H9 (cell line): ENCODE measurements at regions not wholly inside any gene's neighbourhood (a gene's known extent, or its start where the extent isn't known, plus 50 kb on each side); places are given as distances from the start of the nearest gene placed in this dataset.

Experiments used
- DNase-seq: peaks from one replicate; pipeline ENCODE4 v3.0.0-alpha.2; 2017
- H2AFZ ChIP-seq: one replicate; pipeline ENCODE4 v1.6.1; 2013; ENCODE audit warnings: mild to moderate bottlenecking, low read length, control low read depth, moderate library complexity
- H2AK5ac ChIP-seq: 2 replicates; pipeline ENCODE4 v1.6.1; 2013; ENCODE audit warnings: low read length, control low read depth, mixed read lengths; ENCODE audit not compliant: insufficient read length
- H2BK120ac ChIP-seq: one replicate; pipeline ENCODE4 v1.6.1; 2013; ENCODE audit warnings: low read depth, mild to moderate bottlenecking, low read length, control low read depth, inconsistent platforms; ENCODE audit not compliant: poor library complexity, severe bottlenecking
- H2BK12ac ChIP-seq: 2 replicates; pipeline ENCODE4 v1.6.1; 2013; ENCODE audit warnings: low read length, control low read depth, mixed read lengths, low read depth; ENCODE audit not compliant: insufficient read length
- H2BK15ac ChIP-seq: 2 replicates; pipeline ENCODE4 v1.6.1; 2013; ENCODE audit warnings: low read depth, low read length, control low read depth
- H2BK20ac ChIP-seq: one replicate; pipeline ENCODE4 v1.6.1; 2013; ENCODE audit warnings: low read depth, mild to moderate bottlenecking, low read length, control low read depth, inconsistent platforms; ENCODE audit not compliant: poor library complexity, severe bottlenecking
- H2BK5ac ChIP-seq: 2 replicates; pipeline ENCODE4 v1.6.1; 2013; ENCODE audit warnings: low read length, control low read depth, mixed read lengths; ENCODE audit not compliant: insufficient read length
- H3K14ac ChIP-seq: 2 replicates; pipeline ENCODE4 v1.6.1; 2013; ENCODE audit warnings: low read length, control low read depth; ENCODE audit not compliant: insufficient read depth
- H3K18ac ChIP-seq: 2 replicates; pipeline ENCODE4 v1.6.1; 2013; ENCODE audit warnings: low read depth, mild to moderate bottlenecking, mixed read lengths, low read length, control low read depth; ENCODE audit not compliant: insufficient read length
- H3K23ac ChIP-seq: 2 replicates; pipeline ENCODE4 v1.6.1; 2013; ENCODE audit warnings: low read length, control low read depth, mixed read lengths, low read depth; ENCODE audit not compliant: insufficient read length
- H3K23me2 ChIP-seq: 2 replicates; pipeline ENCODE4 v1.6.1; 2013; ENCODE audit warnings: low read depth, mild to moderate bottlenecking, mixed read lengths, low read length, control low read depth; ENCODE audit not compliant: insufficient read length, poor library complexity, severe bottlenecking
- H3K27ac ChIP-seq: 2 replicates; pipeline ENCODE4 v1.5.1; 2013; ENCODE audit warnings: low read length, control low read depth, mixed read lengths, low read depth; ENCODE audit not compliant: insufficient read length
- H3K27me3 ChIP-seq: 2 replicates; pipeline ENCODE4 v1.6.1; 2013; ENCODE audit warnings: low read length, control low read depth, inconsistent platforms; ENCODE audit not compliant: insufficient read depth
- H3K4ac ChIP-seq: 2 replicates; pipeline ENCODE4 v1.6.1; 2013; ENCODE audit warnings: low read depth, mild to moderate bottlenecking, control low read depth, inconsistent platforms, low read length, moderate library complexity
- H3K4me1 ChIP-seq: 2 replicates; pipeline ENCODE4 v1.6.1; 2013; ENCODE audit warnings: low read length, control low read depth, inconsistent platforms; ENCODE audit not compliant: insufficient read depth
- H3K4me2 ChIP-seq: 2 replicates; pipeline ENCODE4 v1.6.1; 2013; ENCODE audit warnings: low read length, control low read depth, mixed read lengths; ENCODE audit not compliant: insufficient read length, insufficient read depth
- H3K56ac ChIP-seq: 2 replicates; pipeline ENCODE4 v1.6.1; 2013; ENCODE audit warnings: low read depth, mild to moderate bottlenecking, mixed read lengths, low read length, control low read depth; ENCODE audit not compliant: insufficient read length
- H3K79me1 ChIP-seq: 2 replicates; pipeline ENCODE4 v1.6.1; 2013; ENCODE audit warnings: low read depth, mild to moderate bottlenecking, moderate library complexity, low read length, control low read depth, inconsistent platforms; ENCODE audit not compliant: insufficient read depth, poor library complexity, severe bottlenecking
- H3K79me2 ChIP-seq: 2 replicates; pipeline ENCODE4 v1.6.1; 2013; ENCODE audit warnings: low read length, control low read depth, inconsistent platforms; ENCODE audit not compliant: insufficient read depth
- H3K9ac ChIP-seq: 2 replicates; pipeline ENCODE4 v1.6.1; 2013; ENCODE audit warnings: low read length, control low read depth, mixed read lengths; ENCODE audit not compliant: insufficient read length; ENCODE audit errors: extremely low read depth
- H3K9me3 ChIP-seq: one replicate; pipeline ENCODE4 v1.6.1; 2013; ENCODE audit warnings: low read depth, low read length, inconsistent platforms; ENCODE audit not compliant: control insufficient read depth
- H3T11ph ChIP-seq: one replicate; pipeline ENCODE4 v1.6.1; 2013; ENCODE audit warnings: mild to moderate bottlenecking, low read length, control low read depth, inconsistent platforms
- H4K20me1 ChIP-seq: one replicate; pipeline ENCODE4 v1.6.1; 2013; ENCODE audit not compliant: control insufficient read depth, insufficient read length, insufficient read depth
- H4K5ac ChIP-seq: 2 replicates; pipeline ENCODE4 v1.6.1; 2013; ENCODE audit warnings: low read depth, mild to moderate bottlenecking, mixed read lengths, low read length, control low read depth; ENCODE audit not compliant: insufficient read length
- H4K8ac ChIP-seq: replicated peaks from 2 replicates; pipeline ENCODE4 v1.6.1; 2013; ENCODE audit warnings: low read length, control low read depth, mixed read lengths, low read depth; ENCODE audit not compliant: insufficient read length
- H4K91ac ChIP-seq: 2 replicates; pipeline ENCODE4 v1.6.1; 2013; ENCODE audit warnings: low read depth, mild to moderate bottlenecking, moderate library complexity, mixed read lengths, low read length, control low read depth; ENCODE audit not compliant: insufficient read length
- H3K27ac Mint-ChIP-seq, 3 experiments: 2 replicates in 2 of 3; 3 replicates in 1 of 3; pipeline ENCODE4 v1.8.0; 2020 to 2021; ENCODE audit warnings: mixed read lengths in 3 of 3, mild to moderate bottlenecking in 1 of 3, moderate library complexity in 1 of 3
- H3K27me3 Mint-ChIP-seq: 2 replicates; pipeline ENCODE4 v1.8.0; 2021; ENCODE audit warnings: low read depth, mild to moderate bottlenecking, moderate library complexity, mixed read lengths
- H3K36me3 Mint-ChIP-seq, 3 experiments: 2 replicates in 2 of 3; 3 replicates in 1 of 3; pipeline ENCODE4 v1.8.0; 2020 to 2021; ENCODE audit warnings: low read depth in 3 of 3, mixed read lengths in 3 of 3; ENCODE audit not compliant: insufficient read depth in 1 of 3
- H3K4me1 Mint-ChIP-seq, 2 experiments: 2 replicates each; pipeline ENCODE4 v1.8.0; 2020; ENCODE audit warnings: mixed read lengths in 2 of 2
- H3K4me3 Mint-ChIP-seq, 2 experiments: 2 replicates in 1 of 2; 3 replicates in 1 of 2; pipeline ENCODE4 v1.8.0; 2020 to 2021; ENCODE audit warnings: mild to moderate bottlenecking in 2 of 2, mixed read lengths in 2 of 2, moderate library complexity in 1 of 2
- H3K9me3 Mint-ChIP-seq, 2 experiments: 2 replicates in 1 of 2; 3 replicates in 1 of 2; pipeline ENCODE4 v1.8.0; 2020; ENCODE audit warnings: mild to moderate bottlenecking in 2 of 2, mixed read lengths in 2 of 2, moderate library complexity in 1 of 2
- CTCF ChIP-seq: fragments of 200-600 bp; sonication (generic); conservative IDR thresholded peaks from 3 replicates; pipeline ENCODE4 v1.8.0; 2021; ENCODE audit warnings: antibody characterized with exemption, mild to moderate bottlenecking
- WGBS: extraction: QIAGEN DNeasy Blood & Tissue Kit; methylation state at CpG from one replicate; pipeline ENCODE4 v1.1.7; 2013; ENCODE audit warnings: missing lambda C conversion rate, low lambda C conversion rate, mixed read lengths; ENCODE audit not compliant: insufficient read length; ENCODE audit errors: extremely low coverage; 5-methylcytosine and 5-hydroxymethylcytosine counted together

- Mint-ChIP-seq H3K9me3 (peaks cover 0 to under 1% of the 10 kb centered on the region in 2 experiments; a peak in 3 of 5 replicates), H3K4me3 (no peak overlapping the region; a peak in 1 of 5 replicates), H3K27ac (peak overlapping the region; percentile 71 to 99 (median 93); a peak in 6 of 7 replicates), H3K27me3 (no peaks in the 10 kb centered on the region), H3K36me3 (peaks cover under 1 to 5% (median 4%) of the 10 kb centered on the region in 3 experiments; a peak in 5 of 7 replicates), H3K4me1 (peaks cover 69 to 71% of the 10 kb centered on the region in 2 experiments)
- H3K79me2 ChIP-seq, result no peaks in the 10 kb centered on the region
- H4K5ac ChIP-seq, result no peak overlapping the region
- H3K56ac ChIP-seq, result no peak overlapping the region
- H3K27me3 ChIP-seq, result no peaks in the 10 kb centered on the region
- no peak overlapping the region for H3K9ac ChIP-seq
- H3K23ac ChIP-seq, result no peak overlapping the region
- no peak overlapping the region for H2BK5ac ChIP-seq
- no peak overlapping the region for H2AK5ac ChIP-seq
- peak overlapping the region; percentile 45 for H2BK20ac ChIP-seq
- H3K14ac ChIP-seq, result no peak overlapping the region
- H2BK12ac ChIP-seq, result no peak overlapping the region
- no peak overlapping the region for H2AFZ ChIP-seq
- H3K9me3 ChIP-seq, result no peaks in the 10 kb centered on the region
- H2BK120ac ChIP-seq, result no peak overlapping the region
- peak overlapping the region; percentile 96 for H3K27ac ChIP-seq
- no peak overlapping the region for H3K18ac ChIP-seq
- no CpG with 5 or more reads among the region's 2 CpGs for WGBS
- no peak for DNase-seq
- H4K20me1 ChIP-seq, result no peaks in the 10 kb centered on the region
- no peak overlapping the region for H3K4ac ChIP-seq
- H4K8ac ChIP-seq, result no peak overlapping the region
- H4K91ac ChIP-seq, result no peak overlapping the region
- H3K23me2 ChIP-seq, result no peaks in the 10 kb centered on the region
- no peaks in the 10 kb centered on the region for H3K79me1 ChIP-seq
- no peak for TF ChIP-seq CTCF
- H3K4me1 ChIP-seq, result peaks cover 15% of the 10 kb centered on the region
- no peak overlapping the region for H3T11ph ChIP-seq
- no peak overlapping the region for H3K4me2 ChIP-seq
- no peak overlapping the region for H2BK15ac ChIP-seq
Measured at GRCh38 chr4:130025701-130026100, 929.7 kb downstream of the C4orf33 start.
